Esophagus muscularis mucosa (tissue), 4 donors: ENCODE measurements at regions not wholly inside any gene's neighbourhood (a gene's known extent, or its start where the extent isn't known, plus 50 kb on each side); places are given as distances from the start of the nearest gene placed in this dataset.

ENCODE experiments used
- EP300 ChIP-seq: sonication (generic); formaldehyde crosslinking; IDR thresholded peaks from one replicate; pipeline ENCODE4 v1.6.1; 2017; ENCODE audit warnings: antibody characterized with exemption
- POLR2A ChIP-seq: fragments of 450-650 bp; IDR thresholded peaks from one replicate; pipeline ENCODE4 v1.6.1; 2017; ENCODE audit warnings: antibody characterized with exemption, moderate library complexity, mild to moderate bottlenecking, low read depth
- TF ChIP-seq, protein P1 (sequence below), 3 experiments: fragments of 200-600 bp in 2 of 3; fragments of 450-650 bp in 1 of 3; sonication (generic) in 2 of 3; IDR thresholded peaks; one replicate each; pipeline ENCODE4 v1.5.1; 2017 to 2019; ENCODE audit warnings: antibody characterized with exemption in 3 of 3, mild to moderate bottlenecking in 2 of 3, moderate library complexity in 1 of 3

DNA sequence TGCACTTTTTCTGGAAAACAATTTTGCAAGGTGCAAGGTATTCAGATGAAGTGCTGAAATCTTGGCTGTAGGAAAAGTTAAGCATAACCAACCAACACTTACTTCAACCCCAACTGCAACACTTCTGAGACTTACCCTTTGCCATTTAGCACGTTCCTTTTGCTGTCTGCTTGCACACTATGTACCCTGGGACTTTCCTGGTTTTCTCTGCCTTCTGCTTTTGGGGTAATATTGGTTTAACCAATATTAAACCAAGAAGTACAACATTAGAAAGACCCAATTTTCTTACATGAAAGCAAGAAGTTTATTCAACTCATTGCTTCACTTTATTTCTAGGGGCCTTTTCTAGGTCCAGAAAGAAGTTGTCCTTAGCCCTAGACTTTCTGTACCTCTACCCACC lies 193.0 kb downstream of the HLX start:
- TF ChIP-seq, protein P1, sequence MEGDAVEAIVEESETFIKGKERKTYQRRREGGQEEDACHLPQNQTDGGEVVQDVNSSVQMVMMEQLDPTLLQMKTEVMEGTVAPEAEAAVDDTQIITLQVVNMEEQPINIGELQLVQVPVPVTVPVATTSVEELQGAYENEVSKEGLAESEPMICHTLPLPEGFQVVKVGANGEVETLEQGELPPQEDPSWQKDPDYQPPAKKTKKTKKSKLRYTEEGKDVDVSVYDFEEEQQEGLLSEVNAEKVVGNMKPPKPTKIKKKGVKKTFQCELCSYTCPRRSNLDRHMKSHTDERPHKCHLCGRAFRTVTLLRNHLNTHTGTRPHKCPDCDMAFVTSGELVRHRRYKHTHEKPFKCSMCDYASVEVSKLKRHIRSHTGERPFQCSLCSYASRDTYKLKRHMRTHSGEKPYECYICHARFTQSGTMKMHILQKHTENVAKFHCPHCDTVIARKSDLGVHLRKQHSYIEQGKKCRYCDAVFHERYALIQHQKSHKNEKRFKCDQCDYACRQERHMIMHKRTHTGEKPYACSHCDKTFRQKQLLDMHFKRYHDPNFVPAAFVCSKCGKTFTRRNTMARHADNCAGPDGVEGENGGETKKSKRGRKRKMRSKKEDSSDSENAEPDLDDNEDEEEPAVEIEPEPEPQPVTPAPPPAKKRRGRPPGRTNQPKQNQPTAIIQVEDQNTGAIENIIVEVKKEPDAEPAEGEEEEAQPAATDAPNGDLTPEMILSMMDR (IDR thresholded peaks at IDR 0.05) = no peak
- TF ChIP-seq POLR2A = no peak
- TF ChIP-seq EP300 = no peak
